ENCODE measurements at regions not wholly inside any gene's neighbourhood (a gene's known extent, or its start where the extent isn't known, plus 50 kb on each side); places are given as distances from the start of the nearest gene placed in this dataset.

DNA sequence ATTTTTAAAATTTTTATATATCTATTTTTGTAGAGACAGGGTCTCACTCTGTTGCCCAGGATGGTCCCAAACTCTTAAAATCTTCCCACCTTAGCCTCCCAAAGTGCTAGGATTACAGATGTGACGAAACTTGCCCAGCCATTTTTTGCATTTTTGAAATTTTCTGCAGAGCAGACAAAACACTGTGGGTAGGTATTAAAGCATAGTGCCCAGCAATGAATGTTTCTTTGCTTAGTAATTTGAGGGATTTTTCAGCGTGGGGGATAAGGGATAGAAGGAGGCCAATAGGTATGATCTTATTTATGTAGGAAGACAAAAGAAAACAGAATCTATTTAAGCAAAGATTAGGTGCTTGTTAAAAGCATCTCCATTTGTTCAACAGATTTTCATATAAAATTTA, 446.8 kb upstream of the DPH6 start:
- Histone ChIP-seq H3K27ac (no peak overlapping the region), H3K4me1 (no peaks in the 10 kb centered on the region), H3K27me3 (no peaks in the 10 kb centered on the region), H3K9me3 (no peaks in the 10 kb centered on the region), H3K4me3 (no peak overlapping the region), H3K36me3 (no peaks in the 10 kb centered on the region)
- intact Hi-C loops (cut with DNase I) = no loop called here
- no peak for DNase-seq (ENCODE audit: extremely low spot score in 2 of 2)
- TF ChIP-seq POLR2AphosphoS5 (IDR thresholded peaks at IDR 0.05; ENCODE audit: insufficient read depth in 1 of 2, low read depth in 1 of 2) (no peak), POLR2A (IDR thresholded peaks at IDR 0.05) (no peak)
- TF ChIP-seq, protein P1, sequence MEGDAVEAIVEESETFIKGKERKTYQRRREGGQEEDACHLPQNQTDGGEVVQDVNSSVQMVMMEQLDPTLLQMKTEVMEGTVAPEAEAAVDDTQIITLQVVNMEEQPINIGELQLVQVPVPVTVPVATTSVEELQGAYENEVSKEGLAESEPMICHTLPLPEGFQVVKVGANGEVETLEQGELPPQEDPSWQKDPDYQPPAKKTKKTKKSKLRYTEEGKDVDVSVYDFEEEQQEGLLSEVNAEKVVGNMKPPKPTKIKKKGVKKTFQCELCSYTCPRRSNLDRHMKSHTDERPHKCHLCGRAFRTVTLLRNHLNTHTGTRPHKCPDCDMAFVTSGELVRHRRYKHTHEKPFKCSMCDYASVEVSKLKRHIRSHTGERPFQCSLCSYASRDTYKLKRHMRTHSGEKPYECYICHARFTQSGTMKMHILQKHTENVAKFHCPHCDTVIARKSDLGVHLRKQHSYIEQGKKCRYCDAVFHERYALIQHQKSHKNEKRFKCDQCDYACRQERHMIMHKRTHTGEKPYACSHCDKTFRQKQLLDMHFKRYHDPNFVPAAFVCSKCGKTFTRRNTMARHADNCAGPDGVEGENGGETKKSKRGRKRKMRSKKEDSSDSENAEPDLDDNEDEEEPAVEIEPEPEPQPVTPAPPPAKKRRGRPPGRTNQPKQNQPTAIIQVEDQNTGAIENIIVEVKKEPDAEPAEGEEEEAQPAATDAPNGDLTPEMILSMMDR (IDR thresholded peaks at IDR 0.05) = no peak

DNA sequence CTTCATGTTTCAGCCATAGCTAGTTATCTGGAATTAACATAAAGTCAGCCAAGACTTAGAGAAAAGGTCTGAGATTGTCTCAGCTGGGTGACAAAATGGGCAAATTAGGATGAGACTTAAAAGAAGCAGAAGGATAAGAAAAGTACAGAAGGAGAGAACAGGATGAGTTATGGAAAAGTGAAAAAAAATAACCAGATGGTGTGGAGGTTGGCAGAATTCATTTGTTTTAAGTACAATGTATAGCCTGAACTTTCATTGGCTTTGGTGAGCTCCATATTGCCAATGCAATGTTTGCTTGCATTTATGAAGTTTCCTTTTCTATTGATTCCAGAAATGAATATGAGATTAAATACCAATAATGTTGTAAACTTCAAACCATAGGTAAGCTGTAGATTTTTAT, 447.2 kb upstream of the DPH6 start:
- TF ChIP-seq, protein P1 (IDR thresholded peaks at IDR 0.05) = no peak
- TF ChIP-seq POLR2A (IDR thresholded peaks at IDR 0.05) (no peak), POLR2AphosphoS5 (IDR thresholded peaks at IDR 0.05; ENCODE audit: insufficient read depth in 1 of 2, low read depth in 1 of 2) (no peak)
- DNase-seq (ENCODE audit: extremely low spot score in 2 of 2) = no peak
- intact Hi-C loops (cut with DNase I) = no loop called here
- no peaks in the 10 kb centered on the region for H3K36me3 ChIP-seq
- H3K27me3 ChIP-seq = no peaks in the 10 kb centered on the region
- H3K27ac ChIP-seq = no peak overlapping the region
- H3K4me3 ChIP-seq = no peak overlapping the region
- H3K9me3 ChIP-seq = no peaks in the 10 kb centered on the region
- no peaks in the 10 kb centered on the region for H3K4me1 ChIP-seq

DNA sequence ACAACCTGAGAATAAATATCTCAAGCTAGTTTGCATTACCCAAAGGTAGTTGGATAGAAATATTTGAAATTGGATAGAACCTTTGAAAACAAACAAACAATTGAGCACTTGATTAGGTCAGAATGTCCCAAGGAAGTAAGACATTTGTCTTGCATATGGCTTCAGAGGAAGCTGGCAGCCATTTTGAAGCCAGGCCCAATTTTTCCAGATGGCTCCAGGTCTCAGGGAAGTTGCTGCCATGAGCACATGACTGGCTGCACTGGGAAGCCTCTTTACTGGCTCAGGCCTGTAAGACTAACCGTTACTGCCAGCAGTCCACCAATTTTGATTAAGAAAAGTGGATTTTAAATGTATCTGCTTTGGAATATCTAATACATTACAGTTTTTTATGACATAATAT, 448.9 kb upstream of the DPH6 start:
- Histone ChIP-seq H3K9me3 (no peaks in the 10 kb centered on the region), H3K27me3 (no peaks in the 10 kb centered on the region), H3K27ac (no peak overlapping the region), H3K4me3 (no peak overlapping the region), H3K36me3 (no peaks in the 10 kb centered on the region), H3K4me1 (no peaks in the 10 kb centered on the region)
- intact Hi-C loops (cut with DNase I) = no loop called here
- no peak for DNase-seq (ENCODE audit: extremely low spot score in 2 of 2)
- TF ChIP-seq, protein P1 (IDR thresholded peaks at IDR 0.05) = no peak
- no peak for TF ChIP-seq POLR2A (IDR thresholded peaks at IDR 0.05)

DNA sequence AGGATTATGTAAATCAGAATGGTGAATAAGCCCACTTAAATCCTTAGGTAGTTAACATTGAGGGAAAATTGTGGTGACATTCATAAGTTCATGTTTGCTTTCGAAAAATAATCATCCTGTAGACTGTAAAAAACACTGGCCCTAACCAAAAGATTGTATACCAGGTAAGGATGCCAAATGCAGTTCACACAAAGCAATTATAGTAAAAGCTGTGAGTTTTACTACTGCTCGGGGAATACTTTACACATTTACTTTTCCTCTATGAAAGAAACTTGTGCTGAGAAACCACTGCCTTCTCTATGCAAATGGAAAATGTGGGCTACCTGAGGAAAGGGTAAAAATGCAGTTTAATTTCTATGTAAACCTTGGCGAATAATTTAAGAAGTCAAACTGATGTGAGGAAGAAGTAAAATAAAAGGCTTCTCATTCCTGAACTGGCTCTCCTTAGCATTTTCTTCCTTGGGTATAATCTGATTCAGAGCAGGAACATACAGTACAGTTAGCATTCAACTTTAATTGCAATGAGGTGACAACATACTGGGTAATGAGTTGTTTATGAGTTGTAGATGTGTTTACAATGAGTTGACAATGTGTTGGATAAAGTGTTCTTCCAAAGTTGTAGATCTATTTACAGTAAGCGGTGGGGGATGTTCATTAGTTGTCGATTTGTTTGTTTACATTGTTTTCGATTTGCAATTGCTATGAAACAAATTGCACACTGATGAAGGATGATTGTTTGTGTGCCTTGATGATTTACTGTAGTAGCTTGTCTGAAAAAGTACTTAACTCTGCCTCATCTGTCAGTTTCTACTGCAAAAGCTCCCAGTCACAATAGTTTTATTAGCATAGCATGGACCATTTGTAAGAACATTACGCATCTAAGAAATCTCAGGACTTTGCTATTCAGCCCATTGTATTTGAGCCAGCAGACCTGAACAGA, 453.0 kb upstream of the DPH6 start:
- H3K4me1 ChIP-seq = no peaks in the 10 kb centered on the region
- no peak for DNase-seq (ENCODE audit: extremely low spot score in 2 of 2)
- TF ChIP-seq, protein P1 (IDR thresholded peaks at IDR 0.05) = no peak
- TF ChIP-seq POLR2AphosphoS5 (IDR thresholded peaks at IDR 0.05; ENCODE audit: insufficient read depth in 1 of 2, low read depth in 1 of 2) (no peak), POLR2A (IDR thresholded peaks at IDR 0.05) (no peak)
- intact Hi-C loops (cut with DNase I) = no loop called here
- H3K27ac ChIP-seq = no peak overlapping the region
- H3K36me3 ChIP-seq = no peaks in the 10 kb centered on the region
- H3K27me3 ChIP-seq = no peaks in the 10 kb centered on the region
- no peaks in the 10 kb centered on the region for H3K9me3 ChIP-seq
- H3K4me3 ChIP-seq = no peak overlapping the region

DNA sequence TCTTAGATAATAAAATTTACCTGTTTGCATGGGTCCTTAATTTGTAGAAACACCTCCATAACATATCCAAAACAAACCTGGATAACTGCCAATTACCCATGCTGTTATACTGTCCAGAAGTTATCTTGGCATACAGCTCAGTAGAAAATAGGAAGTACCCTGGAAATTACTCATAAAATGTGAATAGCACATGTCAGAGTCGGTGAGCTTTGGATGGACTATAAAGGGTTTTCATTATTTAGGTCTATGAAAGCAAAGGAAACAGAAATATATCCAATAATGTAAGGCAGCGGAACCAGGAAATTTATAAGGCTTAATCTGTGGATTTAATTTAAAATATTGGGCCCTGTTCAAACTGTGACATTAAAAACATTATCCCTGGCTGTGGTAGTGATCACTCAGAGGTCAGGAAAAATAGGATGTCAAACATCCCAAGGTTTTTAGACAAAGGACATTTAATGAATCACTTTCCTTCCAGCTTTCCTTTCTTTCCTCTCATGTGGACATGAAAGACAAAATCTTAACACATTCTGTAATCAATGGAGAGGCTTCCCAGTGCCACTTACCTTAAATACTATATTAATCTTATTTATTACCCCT, 459.0 kb upstream of the DPH6 start:
- TF ChIP-seq POLR2A (IDR thresholded peaks at IDR 0.05) = no peak
- no peak for TF ChIP-seq POLR2AphosphoS5 (IDR thresholded peaks at IDR 0.05; ENCODE audit: insufficient read depth in 1 of 2, low read depth in 1 of 2)
- TF ChIP-seq, protein P1 (IDR thresholded peaks at IDR 0.05) = no peak
- H3K4me3 ChIP-seq = no peak overlapping the region
- H3K4me1 ChIP-seq = no peaks in the 10 kb centered on the region
- no peaks in the 10 kb centered on the region for H3K9me3 ChIP-seq
- no peaks in the 10 kb centered on the region for H3K36me3 ChIP-seq
- intact Hi-C loops (cut with DNase I) = no loop called here
- H3K27ac ChIP-seq = no peak overlapping the region
- no peaks in the 10 kb centered on the region for H3K27me3 ChIP-seq
- no peak for DNase-seq (ENCODE audit: extremely low spot score in 2 of 2)

All from vagina (tissue), 2 donors.